ENCODE measurements at regions not wholly inside any gene's neighbourhood (a gene's known extent, or its start where the extent isn't known, plus 50 kb on each side); places are given as distances from the start of the nearest gene placed in this dataset.

- Histone ChIP-seq H3K36me3 (ENCODE audit: insufficient read depth, low read length) (no peaks in the 10 kb centered on the region), H3K79me2 (ENCODE audit: insufficient read depth, low read length) (no peaks in the 10 kb centered on the region), H3K27ac (ENCODE audit: low read length) (no peak overlapping the region), H3K27me3 (ENCODE audit: insufficient read depth, low read length, poor library complexity) (no peaks in the 10 kb centered on the region), H4K20me1 (ENCODE audit: insufficient read depth, low read length) (no peaks in the 10 kb centered on the region), H3K4me2 (ENCODE audit: insufficient read depth, low read length) (no peak overlapping the region), H3K9me3 (ENCODE audit: insufficient read depth, low read length, severe bottlenecking) (no peaks in the 10 kb centered on the region), H3K4me3 (ENCODE audit: low read depth in 1 of 2, low read length in 2 of 2) (no peak overlapping the region), H3K9ac (ENCODE audit: low read depth, low read length) (no peak overlapping the region), H3K4me1 (ENCODE audit: insufficient read depth, low read length) (no peaks in the 10 kb centered on the region), H2AFZ (ENCODE audit: low read depth, low read length) (no peak overlapping the region)
- ATAC-seq (ENCODE audit: insufficient read depth, low read depth) = no peak
- TF ChIP-seq EZH2 (IDR thresholded peaks at IDR 0.05; ENCODE audit: borderline replicate concordance, low read depth, low read length, severe bottlenecking) (no peak), CTCF (IDR thresholded peaks at IDR 0.05; ENCODE audit: borderline replicate concordance, extremely low read depth, low read length, poor library complexity, severe bottlenecking) (no peak)
- DNase-seq = no peak
Measured at GRCh38 chrX:1925053-1925481, 310.2 kb downstream of the ASMT start.

- H4K20me1 ChIP-seq (ENCODE audit: insufficient read depth, low read length) = no peaks in the 10 kb centered on the region
Measured at GRCh38 chrX:1928805-1929204, 313.9 kb downstream of the ASMT start.

GRCh38 chrX:1932231-1932630 is 317.4 kb downstream of the ASMT start:
- DNase-seq (no peak), ATAC-seq (ENCODE audit: insufficient read depth, low read depth) (no peak)
- H3K4me1 ChIP-seq (ENCODE audit: insufficient read depth, low read length) = no peaks in the 10 kb centered on the region
- no peaks in the 10 kb centered on the region for H4K20me1 ChIP-seq (ENCODE audit: insufficient read depth, low read length)
- no peaks in the 10 kb centered on the region for H3K79me2 ChIP-seq (ENCODE audit: insufficient read depth, low read length)
- TF ChIP-seq CTCF (IDR thresholded peaks at IDR 0.05; ENCODE audit: borderline replicate concordance, extremely low read depth, low read length, poor library complexity, severe bottlenecking) = no peak
- no peak for TF ChIP-seq EZH2 (IDR thresholded peaks at IDR 0.05; ENCODE audit: borderline replicate concordance, low read depth, low read length, severe bottlenecking)
- H3K9me3 ChIP-seq (ENCODE audit: insufficient read depth, low read length, severe bottlenecking) = no peaks in the 10 kb centered on the region
- no peak overlapping the region for H3K4me3 ChIP-seq (ENCODE audit: low read depth in 1 of 2, low read length in 2 of 2)
- H3K27ac ChIP-seq (ENCODE audit: low read length) = no peak overlapping the region
- H3K9ac ChIP-seq (ENCODE audit: low read depth, low read length) = no peak overlapping the region
- no peak overlapping the region for H3K4me2 ChIP-seq (ENCODE audit: insufficient read depth, low read length)
- H3K36me3 ChIP-seq (ENCODE audit: insufficient read depth, low read length) = no peaks in the 10 kb centered on the region
- no peak overlapping the region for H2AFZ ChIP-seq (ENCODE audit: low read depth, low read length)
- H3K27me3 ChIP-seq (ENCODE audit: insufficient read depth, low read length, poor library complexity) = no peaks in the 10 kb centered on the region

More at GRCh38 chrX:1928805-1929204, 313.9 kb downstream of the ASMT start:
- Histone ChIP-seq H3K27ac (ENCODE audit: low read length) (no peak overlapping the region), H3K4me3 (ENCODE audit: low read depth in 1 of 2, low read length in 2 of 2) (no peak overlapping the region), H2AFZ (ENCODE audit: low read depth, low read length) (no peak overlapping the region), H3K36me3 (ENCODE audit: insufficient read depth, low read length) (no peaks in the 10 kb centered on the region), H3K4me1 (ENCODE audit: insufficient read depth, low read length) (no peaks in the 10 kb centered on the region), H3K79me2 (ENCODE audit: insufficient read depth, low read length) (no peaks in the 10 kb centered on the region), H3K9ac (ENCODE audit: low read depth, low read length) (no peak overlapping the region), H3K4me2 (ENCODE audit: insufficient read depth, low read length) (no peak overlapping the region), H3K27me3 (ENCODE audit: insufficient read depth, low read length, poor library complexity) (no peaks in the 10 kb centered on the region), H3K9me3 (ENCODE audit: insufficient read depth, low read length, severe bottlenecking) (no peaks in the 10 kb centered on the region)
- TF ChIP-seq EZH2 (IDR thresholded peaks at IDR 0.05; ENCODE audit: borderline replicate concordance, low read depth, low read length, severe bottlenecking) (no peak), CTCF (IDR thresholded peaks at IDR 0.05; ENCODE audit: borderline replicate concordance, extremely low read depth, low read length, poor library complexity, severe bottlenecking) (no peak)
- no peak for DNase-seq
- no peak for ATAC-seq (ENCODE audit: insufficient read depth, low read depth)

GRCh38 chrX:1933964-1934363 is 319.1 kb downstream of the ASMT start:
- no peak for ATAC-seq (ENCODE audit: insufficient read depth, low read depth)
- Histone ChIP-seq H3K27me3 (ENCODE audit: insufficient read depth, low read length, poor library complexity) (no peaks in the 10 kb centered on the region), H3K9me3 (ENCODE audit: insufficient read depth, low read length, severe bottlenecking) (no peaks in the 10 kb centered on the region)

More at GRCh38 chrX:1933964-1934363, 319.1 kb downstream of the ASMT start:
- H2AFZ ChIP-seq (ENCODE audit: low read depth, low read length) = no peak overlapping the region
- H4K20me1 ChIP-seq (ENCODE audit: insufficient read depth, low read length) = no peaks in the 10 kb centered on the region
- TF ChIP-seq CTCF (IDR thresholded peaks at IDR 0.05; ENCODE audit: borderline replicate concordance, extremely low read depth, low read length, poor library complexity, severe bottlenecking) = no peak
- TF ChIP-seq EZH2 (IDR thresholded peaks at IDR 0.05; ENCODE audit: borderline replicate concordance, low read depth, low read length, severe bottlenecking) = no peak
- H3K27ac ChIP-seq (ENCODE audit: low read length) = no peak overlapping the region
- no peak for DNase-seq
- H3K4me3 ChIP-seq (ENCODE audit: low read depth in 1 of 2, low read length in 2 of 2) = no peak overlapping the region
- no peak overlapping the region for H3K4me2 ChIP-seq (ENCODE audit: insufficient read depth, low read length)
- H3K36me3 ChIP-seq (ENCODE audit: insufficient read depth, low read length) = no peaks in the 10 kb centered on the region
- H3K9ac ChIP-seq (ENCODE audit: low read depth, low read length) = no peak overlapping the region
- H3K79me2 ChIP-seq (ENCODE audit: insufficient read depth, low read length) = no peaks in the 10 kb centered on the region
- H3K4me1 ChIP-seq (ENCODE audit: insufficient read depth, low read length) = no peaks in the 10 kb centered on the region
